Activated CD8-positive, alpha-beta T cell treated with anti-CD3 and anti-CD28 coated beads for 36 hours (primary cell): ENCODE measurements at regions not wholly inside any gene's neighbourhood (a gene's known extent, or its start where the extent isn't known, plus 50 kb on each side); places are given as distances from the start of the nearest gene placed in this dataset.

Experiments used
- ATAC-seq: fragments of 200-7000 bp; cut with Tn5 transposase; one replicate; pipeline ENCODE4 v1.10.0; 2021; ENCODE audit warnings: mild to moderate bottlenecking, moderate library complexity
- CTCF ChIA-PET: fragments of 350-600 bp; sonication (Branson Sonifier 250); formaldehyde crosslinking; loops from one replicate; lab custom pipeline; 2021; ENCODE audit warnings: antibody characterized with exemption; lab: Charles Lee
- POLR2A ChIA-PET: fragments of 350-600 bp; sonication (Branson Sonifier 250); formaldehyde crosslinking; loops from one replicate; lab custom pipeline; 2021; ENCODE audit warnings: antibody characterized with exemption; lab: Charles Lee
- DNase-seq: peaks from one replicate; pipeline ENCODE4 v3.0.0-alpha.2; 2020
- H3K27ac Mint-ChIP-seq: one replicate; pipeline ENCODE4 v1.8.0; 2021; ENCODE audit warnings: mild to moderate bottlenecking, mixed read lengths
- H3K27me3 Mint-ChIP-seq: one replicate; pipeline ENCODE4 v1.8.0; 2021; ENCODE audit warnings: mixed read lengths
- H3K36me3 Mint-ChIP-seq: one replicate; pipeline ENCODE4 v1.8.0; 2021; ENCODE audit warnings: low read depth, mixed read lengths
- H3K4me1 Mint-ChIP-seq: one replicate; pipeline ENCODE4 v1.8.0; 2021; ENCODE audit warnings: low read depth, mixed read lengths
- H3K4me3 Mint-ChIP-seq: one replicate; pipeline ENCODE4 v1.8.0; 2021; ENCODE audit warnings: mild to moderate bottlenecking, moderate library complexity, mixed read lengths
- H3K9me3 Mint-ChIP-seq: one replicate; pipeline ENCODE4 v1.8.0; 2021; ENCODE audit warnings: mixed read lengths
- CTCF ChIP-seq: fragments of 200-600 bp; IDR thresholded peaks from one replicate; pipeline ENCODE4 v1.8.0; 2022; ENCODE audit warnings: antibody characterized with exemption, mild to moderate bottlenecking
- intact Hi-C: fragments of 100-400 bp; cut with micrococcal nuclease; formaldehyde crosslinking; loops from one replicate; pipeline ENCODE4 v1.10.0; 2022

- ATAC-seq (no peak), DNase-seq (no peak)
- TF ChIP-seq CTCF: no peak
- Mint-ChIP-seq H3K27me3 (no peaks in the 10 kb centered on the region), H3K36me3 (no peaks in the 10 kb centered on the region), H3K27ac (no peak overlapping the region), H3K4me3 (no peak overlapping the region), H3K9me3 (no peaks in the 10 kb centered on the region), H3K4me1 (no peaks in the 10 kb centered on the region)
- CTCF ChIA-PET: interaction anchor here (1.2 kb wide), 1 partner anchor 23 kb away, joined by 3 read pairs; no protein-coding TSS in a partner anchor
- POLR2A ChIA-PET: interaction anchor here (1.5 to 1.8 kb wide), 2 partner anchors 19 to 25 kb away, joined by 3 to 5 read pairs; no protein-coding TSS in a partner anchor
- intact Hi-C loops: no loop called here
Measured at GRCh38 chr18:22325396-22325795, 92.3 kb downstream of the CTAGE1 start.

GRCh38 chr18:22324191-22325131, 93.3 kb downstream of the CTAGE1 start:
- DNase-seq (peak; percentile 17), ATAC-seq (peak; percentile 42)
- ChIA-PET POLR2A (interaction anchor here (1.5 to 1.8 kb wide), 2 partner anchors 20 to 26 kb away, joined by 3 to 5 read pairs; no protein-coding TSS in a partner anchor), CTCF (no interaction called here)
- intact Hi-C loops: no loop called here
- H3K9me3 Mint-ChIP-seq: no peaks in the 10 kb centered on the region
- no peaks in the 10 kb centered on the region for H3K36me3 Mint-ChIP-seq
- H3K27me3 Mint-ChIP-seq: no peaks in the 10 kb centered on the region
- no peaks in the 10 kb centered on the region for H3K4me1 Mint-ChIP-seq
- H3K27ac Mint-ChIP-seq: no peak overlapping the region
- H3K4me3 Mint-ChIP-seq: peak overlapping the region; percentile 24
- no peak for TF ChIP-seq CTCF

GRCh38 chr18:22322243-22322691, 95.4 kb downstream of the CTAGE1 start:
- H3K36me3 Mint-ChIP-seq: no peaks in the 10 kb centered on the region
- H3K27ac Mint-ChIP-seq: no peak overlapping the region
- no peak for DNase-seq
- ChIA-PET POLR2A (no interaction called here), CTCF (no interaction called here)
- H3K27me3 Mint-ChIP-seq: no peaks in the 10 kb centered on the region
- ATAC-seq: no peak
- no peaks in the 10 kb centered on the region for H3K4me1 Mint-ChIP-seq
- no peaks in the 10 kb centered on the region for H3K9me3 Mint-ChIP-seq
- H3K4me3 Mint-ChIP-seq: no peak overlapping the region
- intact Hi-C loops: no loop called here
- no peak for TF ChIP-seq CTCF

GRCh38 chr18:22320771-22321170, 96.9 kb downstream of the CTAGE1 start:
- TF ChIP-seq CTCF: no peak
- no peak for DNase-seq
- Mint-ChIP-seq H3K9me3 (no peaks in the 10 kb centered on the region), H3K4me3 (no peak overlapping the region), H3K36me3 (no peaks in the 10 kb centered on the region), H3K27ac (no peak overlapping the region), H3K27me3 (no peaks in the 10 kb centered on the region), H3K4me1 (no peaks in the 10 kb centered on the region)
- CTCF ChIA-PET: interaction anchor here (1.5 kb wide), 1 partner anchor 242 kb away, joined by 5 read pairs; no protein-coding TSS in a partner anchor
- intact Hi-C loops: no loop called here
- POLR2A ChIA-PET: no interaction called here
- no peak for ATAC-seq

- CTCF ChIA-PET: interaction anchor here (1.5 kb wide), 1 partner anchor 243 kb away, joined by 5 read pairs; no protein-coding TSS in a partner anchor
- Mint-ChIP-seq H3K4me3 (no peak overlapping the region), H3K9me3 (no peaks in the 10 kb centered on the region), H3K4me1 (no peaks in the 10 kb centered on the region), H3K27ac (no peak overlapping the region), H3K36me3 (no peaks in the 10 kb centered on the region), H3K27me3 (no peaks in the 10 kb centered on the region)
- POLR2A ChIA-PET: no interaction called here
- DNase-seq: no peak
- no peak for ATAC-seq
- TF ChIP-seq CTCF: no peak
- intact Hi-C loops: no loop called here
Measured at GRCh38 chr18:22320155-22320554, 97.6 kb downstream of the CTAGE1 start.
